SU-DHL-6 (cell line): ENCODE measurements at regions not wholly inside any gene's neighbourhood (a gene's known extent, or its start where the extent isn't known, plus 50 kb on each side); places are given as distances from the start of the nearest gene placed in this dataset.

Source experiments
- H2AFZ ChIP-seq: fragments of 200-600 bp; sonication (generic); 2 replicates; pipeline ENCODE4 v1.6.1; 2014; ENCODE audit warnings: low read depth, mild to moderate bottlenecking, moderate library complexity, mixed read lengths, antibody characterized with exemption, low read length; ENCODE audit not compliant: severe bottlenecking
- H3F3A ChIP-seq: fragments of 200-600 bp; shearing (Covaris generic); 2 replicates; pipeline ENCODE4 v1.6.0; 2016; ENCODE audit warnings: antibody characterized with exemption, mild to moderate bottlenecking; ENCODE audit not compliant: insufficient read depth
- H3K27ac ChIP-seq: fragments of 200-600 bp; sonication (generic); 2 replicates; pipeline ENCODE4 v1.5.1; 2016; ENCODE audit warnings: low read depth, mild to moderate bottlenecking, low read length, moderate library complexity, mixed read lengths
- H3K27me3 ChIP-seq: fragments of 200-600 bp; sonication (generic), shearing (Covaris generic); 2 replicates; pipeline ENCODE4 v1.6.0; 2014; ENCODE audit warnings: mild to moderate bottlenecking, low read length
- H3K36me3 ChIP-seq: fragments of 200-600 bp; sonication (generic); 2 replicates; pipeline ENCODE4 v1.6.1; 2014; ENCODE audit warnings: mild to moderate bottlenecking, low read length, mixed read lengths
- H3K4me2 ChIP-seq: fragments of 300-600, 200-600 bp; shearing (Covaris generic), sonication (generic); 2 replicates; pipeline ENCODE4 v1.6.0; 2014; ENCODE audit warnings: low read length, low read depth, mild to moderate bottlenecking; ENCODE audit not compliant: poor library complexity, severe bottlenecking
- H3K4me3 ChIP-seq: fragments of 200-600 bp; sonication (generic); 2 replicates; pipeline ENCODE4 v1.5.1; 2014; ENCODE audit warnings: antibody characterized with exemption, low read length, mild to moderate bottlenecking, mixed read lengths; ENCODE audit not compliant: insufficient read depth, poor library complexity, severe bottlenecking
- H3K79me2 ChIP-seq: fragments of 200-600 bp; sonication (generic); 2 replicates; pipeline ENCODE4 v1.6.1; 2014; ENCODE audit warnings: mild to moderate bottlenecking, low read length, moderate library complexity; ENCODE audit not compliant: insufficient read depth
- H3K9ac ChIP-seq: fragments of 200-600 bp; sonication (generic); 2 replicates; pipeline ENCODE4 v1.7.0; 2014; ENCODE audit warnings: mild to moderate bottlenecking, low read length
- H3K9me2 ChIP-seq: fragments of 200-600 bp; sonication (generic); replicated peaks from 2 replicates; pipeline ENCODE4 v1.6.1; 2014; ENCODE audit warnings: low read length; ENCODE audit not compliant: insufficient read depth
- H3K9me3 ChIP-seq: fragments of 200-600 bp; sonication (generic); 2 replicates; pipeline ENCODE4 v1.6.1; 2014; ENCODE audit warnings: low read length, mixed read lengths; ENCODE audit not compliant: insufficient read depth
- H4K20me1 ChIP-seq: fragments of 200-600 bp; sonication (generic); 2 replicates; pipeline ENCODE4 v1.6.1; 2014; ENCODE audit warnings: low read depth, mild to moderate bottlenecking, antibody characterized with exemption, low read length, moderate library complexity, mixed read lengths
- CTCF ChIP-seq: fragments of 200-600 bp; sonication (generic); IDR thresholded peaks from one replicate; pipeline ENCODE4 v1.5.1; 2017; ENCODE audit warnings: antibody characterized with exemption, mild to moderate bottlenecking, low read length, moderate library complexity; ENCODE audit not compliant: insufficient read depth, poor library complexity, severe bottlenecking
- EZH2phosphoT487 ChIP-seq: fragments of 200-600 bp; sonication (generic), shearing (Covaris generic); conservative IDR thresholded peaks from 2 replicates; pipeline ENCODE4 v1.6.1; 2018; ENCODE audit warnings: mild to moderate bottlenecking, antibody characterized with exemption, low read length, moderate library complexity, mixed read lengths

GRCh38 chr14:105897725-105898113, 371.3 kb downstream of the TMEM121 start:
- Histone ChIP-seq H3F3A (no peaks in the 10 kb centered on the region), H3K9me2 (no peaks in the 10 kb centered on the region), H3K27ac (no peak overlapping the region), H2AFZ (no peak overlapping the region), H3K79me2 (no peaks in the 10 kb centered on the region), H3K9me3 (no peaks in the 10 kb centered on the region), H3K4me2 (no peak overlapping the region), H4K20me1 (no peaks in the 10 kb centered on the region), H3K4me3 (no peak overlapping the region), H3K9ac (no peak overlapping the region), H3K27me3 (no peaks in the 10 kb centered on the region), H3K36me3 (no peaks in the 10 kb centered on the region)
- no peak for TF ChIP-seq EZH2phosphoT487
- TF ChIP-seq CTCF: no peak

- Histone ChIP-seq H3K27me3 (no peaks in the 10 kb centered on the region), H3K79me2 (no peaks in the 10 kb centered on the region), H3K4me2 (no peak overlapping the region), H3K36me3 (no peaks in the 10 kb centered on the region), H3K9me2 (no peaks in the 10 kb centered on the region), H3K27ac (no peak overlapping the region), H3K4me3 (no peak overlapping the region), H3F3A (no peaks in the 10 kb centered on the region), H3K9me3 (no peaks in the 10 kb centered on the region), H3K9ac (no peak overlapping the region), H2AFZ (no peak overlapping the region), H4K20me1 (no peaks in the 10 kb centered on the region)
- no peak for TF ChIP-seq EZH2phosphoT487
- no peak for TF ChIP-seq CTCF
Observed at GRCh38 chr14:105898482-105899010, 372.2 kb downstream of the TMEM121 start.

GRCh38 chr14:105899071-105899641, 372.8 kb downstream of the TMEM121 start:
- no peaks in the 10 kb centered on the region for H3K9me2 ChIP-seq
- no peaks in the 10 kb centered on the region for H4K20me1 ChIP-seq
- H3F3A ChIP-seq: no peaks in the 10 kb centered on the region
- H3K27me3 ChIP-seq: no peaks in the 10 kb centered on the region
- no peak overlapping the region for H3K4me2 ChIP-seq
- no peak overlapping the region for H3K9ac ChIP-seq
- H3K4me3 ChIP-seq: no peak overlapping the region
- H3K9me3 ChIP-seq: no peaks in the 10 kb centered on the region
- H3K27ac ChIP-seq: no peak overlapping the region
- no peaks in the 10 kb centered on the region for H3K79me2 ChIP-seq
- H3K36me3 ChIP-seq: no peaks in the 10 kb centered on the region
- TF ChIP-seq EZH2phosphoT487 (no peak), CTCF (no peak)
- no peak overlapping the region for H2AFZ ChIP-seq
